HG03095 (cell line): ENCODE measurements at regions not wholly inside any gene's neighbourhood (a gene's known extent, or its start where the extent isn't known, plus 50 kb on each side); places are given as distances from the start of the nearest gene placed in this dataset.

ENCODE experiments used
- ATAC-seq: cut with Tn5 transposase; IDR thresholded peaks from one replicate; pipeline ENCODE4 v1.9.1; 2021; ENCODE audit warnings: moderate library complexity; ENCODE audit not compliant: unreplicated experiment

DNA sequence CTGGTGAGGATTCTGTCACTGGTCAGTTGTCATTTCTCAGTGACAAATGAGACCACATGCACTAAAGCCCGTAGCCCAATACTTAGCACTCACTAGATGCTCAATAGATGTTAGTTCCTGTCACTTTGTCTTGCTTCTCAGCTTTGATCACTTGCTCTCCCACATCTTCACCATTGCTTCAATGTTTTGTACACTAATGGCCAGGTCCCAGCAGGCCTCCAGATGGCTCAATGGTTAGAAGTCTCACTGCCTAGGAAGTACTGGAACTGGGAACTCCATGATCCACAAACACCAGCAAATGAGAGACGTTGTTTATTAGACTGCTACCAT lies 502.8 kb upstream of the JARID2 start:
- no peak for ATAC-seq

DNA sequence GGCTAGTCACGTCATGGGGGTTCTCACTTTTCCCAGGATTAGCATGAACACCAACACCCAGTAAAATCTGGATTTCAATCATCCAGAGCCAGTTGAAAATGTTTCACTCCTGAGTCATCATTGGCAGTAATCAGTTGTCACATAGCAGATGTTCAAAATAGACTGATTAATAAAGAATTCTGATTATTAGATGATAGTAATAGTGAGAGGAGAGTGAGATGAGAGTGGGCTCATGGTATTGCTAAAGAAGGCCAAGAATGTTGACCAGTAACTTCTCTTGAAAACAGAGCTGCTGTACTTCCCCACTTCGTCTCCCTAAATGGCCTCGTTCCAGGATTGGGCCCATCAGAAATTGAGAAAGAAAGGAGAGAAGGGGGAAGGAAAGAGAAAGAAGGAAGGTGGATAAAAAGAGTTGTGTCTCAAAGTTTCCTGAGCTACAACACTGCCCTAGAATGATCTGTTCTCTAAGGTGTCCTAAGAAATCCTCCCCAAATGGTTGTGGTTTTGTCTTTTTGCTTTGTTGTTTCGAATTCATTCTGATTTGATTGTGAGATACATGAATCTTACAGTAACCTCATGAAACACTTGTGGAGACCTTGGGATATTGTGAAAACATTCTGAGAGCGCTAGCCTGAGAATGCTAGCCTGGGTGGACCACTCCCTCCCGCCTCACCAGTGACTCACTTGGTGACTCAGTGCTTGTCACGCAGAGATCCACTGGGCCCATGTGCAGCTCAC lies 502.2 kb upstream of the JARID2 start:
- ATAC-seq = no peak

DNA sequence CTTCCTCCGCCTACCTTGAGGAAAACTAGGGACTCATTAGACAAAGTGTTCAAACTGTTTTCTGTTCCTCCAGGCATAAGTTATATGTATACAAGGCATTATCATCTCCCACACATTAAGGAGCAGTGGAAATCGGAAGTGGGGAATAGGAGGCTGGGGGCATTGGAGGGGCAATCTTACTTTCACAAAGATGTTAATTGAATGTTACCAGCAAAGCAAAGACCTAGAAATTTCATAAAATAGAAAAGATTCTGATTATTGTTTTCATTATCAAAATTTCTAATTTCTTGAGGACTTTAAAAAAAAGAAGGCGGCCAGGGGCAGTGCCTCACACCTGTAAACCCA lies 501.7 kb upstream of the JARID2 start:
- no peak for ATAC-seq

DNA sequence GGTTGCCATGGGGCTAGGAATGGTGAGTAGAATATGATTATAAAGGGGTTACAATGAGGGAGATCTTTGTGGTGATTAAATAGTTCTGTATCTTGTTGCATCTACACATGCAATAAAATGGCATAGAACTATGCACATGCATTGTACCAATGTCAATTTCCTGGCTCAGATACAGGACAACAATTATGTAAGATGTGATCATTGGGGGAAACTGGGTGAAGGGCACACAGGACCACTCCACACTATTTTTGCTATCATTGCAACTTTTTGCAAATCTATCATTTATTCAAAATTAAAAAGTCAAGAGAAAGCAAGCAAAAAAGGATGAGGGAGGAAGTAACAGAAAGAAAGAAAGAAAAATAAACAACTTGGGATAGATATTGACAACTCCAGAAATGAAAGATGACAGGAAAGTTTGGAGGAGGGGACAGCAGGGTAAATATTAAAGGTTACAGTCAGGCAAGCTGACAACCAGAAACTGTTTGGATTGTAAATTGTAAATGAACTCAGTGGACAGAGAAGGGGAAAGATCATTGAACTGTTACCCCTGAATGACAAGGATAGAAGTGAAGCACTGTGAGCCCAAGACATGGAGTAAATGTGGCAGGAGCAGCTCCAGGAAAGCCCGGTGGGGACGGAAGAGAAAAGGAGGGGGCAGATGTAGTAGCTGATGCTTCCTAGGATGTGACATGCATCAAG lies 499.6 kb upstream of the JARID2 start:
- no peak for ATAC-seq

DNA sequence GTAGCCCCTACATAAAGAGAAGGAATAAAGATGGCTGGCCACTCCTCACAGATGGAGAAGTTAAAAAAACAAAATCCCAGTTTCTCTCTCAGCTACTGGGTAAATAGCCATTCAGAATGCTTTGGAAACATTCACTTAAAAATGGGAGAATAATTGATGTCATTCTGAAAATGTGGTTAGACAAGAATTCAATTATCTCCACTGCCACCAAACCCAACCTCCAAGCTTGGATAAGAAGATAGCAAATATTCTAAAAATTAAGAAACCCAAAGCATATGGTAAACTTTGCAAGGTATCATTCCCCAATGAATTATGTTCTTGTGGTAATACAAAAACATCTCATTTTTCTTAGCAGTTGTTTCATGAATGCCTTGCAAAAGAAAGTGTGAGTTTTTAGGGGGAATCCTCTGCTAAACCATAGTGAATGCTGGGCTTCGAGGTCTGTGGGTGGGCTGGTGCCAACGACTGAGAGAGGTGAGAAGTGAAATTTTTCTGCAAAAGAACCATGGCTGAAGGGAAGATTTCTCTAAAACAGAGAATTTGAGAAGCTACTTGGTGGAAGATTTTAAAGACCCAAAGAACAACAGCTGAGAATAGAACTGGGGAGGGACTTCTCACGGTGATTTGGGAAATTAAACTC lies 497.9 kb upstream of the JARID2 start:
- no peak for ATAC-seq

DNA sequence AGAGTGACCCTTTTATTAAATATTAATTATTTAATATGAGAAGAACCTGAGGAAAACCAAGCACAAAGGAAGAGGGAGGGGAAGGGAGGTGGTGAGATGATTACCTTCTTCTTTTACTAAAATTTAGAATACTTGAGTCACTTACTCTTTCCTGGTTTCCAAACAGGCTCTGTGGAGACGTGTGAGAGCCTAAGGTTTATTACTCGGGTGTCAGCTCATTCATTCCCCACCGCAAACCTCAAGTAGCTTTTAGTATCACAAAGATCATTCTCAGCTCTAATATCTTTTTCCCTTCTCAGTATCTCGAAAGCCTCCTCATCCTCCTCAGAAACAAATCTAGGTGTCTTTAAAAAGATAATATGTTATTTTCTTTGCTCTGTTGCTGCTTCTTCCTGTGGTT lies 497.2 kb upstream of the JARID2 start:
- no peak for ATAC-seq

DNA sequence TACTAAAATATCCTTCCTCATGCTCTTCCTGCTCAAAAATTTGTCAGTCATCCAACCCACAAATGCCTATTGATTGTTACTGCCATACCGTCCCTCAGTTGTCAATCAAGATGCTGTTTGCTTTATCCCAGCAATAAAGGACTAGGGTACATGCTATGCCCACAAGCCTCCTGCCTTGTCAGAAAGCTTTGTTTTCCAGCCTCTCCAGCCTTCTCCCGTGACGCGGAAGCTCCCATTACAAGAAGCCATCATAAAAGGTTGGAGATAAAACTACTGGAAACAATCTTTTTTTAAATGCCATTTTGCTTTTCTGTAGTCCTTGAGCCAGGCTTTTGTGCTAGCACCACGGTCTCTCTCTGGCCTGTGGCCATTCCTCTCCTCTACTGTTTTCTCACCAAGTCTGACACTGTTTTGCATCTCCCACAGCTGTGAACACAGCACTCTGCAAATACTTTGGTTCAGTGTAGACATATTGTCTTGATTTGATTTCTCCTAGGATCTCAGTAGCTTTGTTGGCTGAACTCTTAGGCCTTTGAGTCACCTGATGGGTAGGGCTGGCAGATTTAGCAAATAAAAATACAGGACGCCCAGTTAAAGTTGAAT lies 495.7 kb upstream of the JARID2 start:
- no peak for ATAC-seq

DNA sequence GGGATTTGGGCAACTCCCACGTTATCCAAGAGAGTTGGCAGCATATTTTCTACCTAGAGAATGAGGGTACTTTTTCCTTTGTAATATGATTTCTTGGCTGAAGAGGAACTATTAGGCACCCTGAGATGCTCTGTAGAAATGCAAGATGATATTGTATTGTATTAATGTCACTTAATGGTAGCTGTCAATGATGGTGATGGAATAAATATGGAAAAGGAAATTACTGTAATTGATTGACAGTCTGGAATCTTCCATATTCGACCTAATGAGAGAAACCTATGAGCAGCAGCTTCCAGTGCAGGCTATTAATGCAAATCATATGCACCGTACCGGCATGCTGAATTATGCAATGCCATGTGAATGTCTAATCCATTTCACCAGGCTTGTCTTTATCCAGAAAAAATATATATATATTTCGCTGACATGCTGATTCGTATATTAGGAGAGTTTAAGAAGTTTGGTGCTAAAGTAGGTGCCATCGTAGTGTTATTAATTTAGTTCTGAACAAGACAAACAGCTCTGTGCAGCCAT lies 494.2 kb upstream of the JARID2 start:
- ATAC-seq = no peak

DNA sequence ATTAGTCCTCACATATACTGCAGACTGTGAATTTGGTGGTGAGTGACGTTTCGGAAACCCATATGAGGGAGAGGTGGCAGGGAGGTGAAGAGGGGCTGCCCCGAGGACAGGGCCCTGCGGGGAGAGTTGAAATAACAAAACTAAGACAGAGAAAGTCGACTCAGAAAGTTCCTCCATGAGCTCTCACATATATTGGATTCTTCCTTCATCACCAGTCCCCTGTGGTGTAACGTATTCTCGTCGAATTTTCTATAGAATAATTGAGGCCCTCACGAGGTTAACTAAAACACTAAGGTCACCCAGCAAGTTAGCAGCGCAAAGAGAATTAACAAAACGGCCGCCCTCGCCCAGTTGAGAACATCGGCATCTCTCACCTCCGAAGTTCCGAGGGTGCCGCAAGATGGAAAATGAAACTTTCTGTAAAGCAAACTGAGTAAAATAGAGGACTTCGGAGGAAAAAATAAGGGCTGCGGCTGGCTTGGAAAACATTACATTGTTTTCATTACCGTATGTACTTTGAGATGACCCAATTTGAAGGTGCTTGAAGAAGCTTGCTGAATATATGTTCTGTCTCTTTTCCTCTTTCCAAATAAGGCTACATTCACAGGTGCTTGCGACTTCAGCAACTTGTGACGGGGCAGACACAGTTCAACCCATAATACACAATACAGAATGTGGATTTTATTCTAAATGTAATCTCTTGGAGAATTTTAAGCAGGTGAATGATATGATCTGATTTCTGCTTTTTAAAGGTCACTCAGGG lies 490.9 kb upstream of the JARID2 start:
- no peak for ATAC-seq

DNA sequence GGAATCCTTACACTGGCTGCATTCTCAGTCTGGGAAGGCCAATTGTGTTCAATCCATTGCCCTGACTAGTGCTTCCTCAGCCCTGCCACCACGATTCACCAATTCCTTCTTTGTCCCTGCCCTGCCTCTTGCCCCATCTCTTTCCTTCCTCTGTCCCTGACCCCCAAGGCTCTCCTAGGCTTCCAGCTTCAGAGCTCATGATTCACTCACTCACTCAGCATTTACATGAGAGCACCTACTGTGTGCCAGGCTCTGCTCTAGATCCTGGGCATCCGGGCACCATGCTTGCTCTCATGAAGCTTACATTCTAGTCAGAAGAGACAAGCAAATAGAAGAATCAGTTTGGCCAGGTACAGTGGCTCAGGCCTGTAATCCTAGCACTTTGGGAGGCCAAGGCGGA lies 489.5 kb upstream of the JARID2 start:
- ATAC-seq = no peak

DNA sequence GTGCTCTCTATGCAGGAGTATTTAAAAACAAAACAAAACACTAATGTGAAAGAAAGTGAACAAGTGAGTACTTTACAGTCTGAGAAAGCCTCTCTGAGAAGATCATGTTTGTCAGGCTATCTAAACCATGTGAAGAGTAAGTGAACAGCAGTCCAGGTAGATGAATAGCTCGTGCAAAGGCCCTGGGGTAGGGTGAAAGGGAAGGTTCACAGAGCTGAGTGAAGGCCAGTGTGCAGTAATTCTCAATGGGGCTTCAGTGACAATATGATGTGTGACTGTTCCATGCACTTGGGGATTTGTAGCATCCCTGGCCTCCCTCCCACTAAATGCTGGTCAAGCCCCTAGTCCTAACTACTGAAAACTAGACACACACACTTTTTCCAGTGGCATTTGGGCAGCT lies 488.9 kb upstream of the JARID2 start:
- no peak for ATAC-seq

DNA sequence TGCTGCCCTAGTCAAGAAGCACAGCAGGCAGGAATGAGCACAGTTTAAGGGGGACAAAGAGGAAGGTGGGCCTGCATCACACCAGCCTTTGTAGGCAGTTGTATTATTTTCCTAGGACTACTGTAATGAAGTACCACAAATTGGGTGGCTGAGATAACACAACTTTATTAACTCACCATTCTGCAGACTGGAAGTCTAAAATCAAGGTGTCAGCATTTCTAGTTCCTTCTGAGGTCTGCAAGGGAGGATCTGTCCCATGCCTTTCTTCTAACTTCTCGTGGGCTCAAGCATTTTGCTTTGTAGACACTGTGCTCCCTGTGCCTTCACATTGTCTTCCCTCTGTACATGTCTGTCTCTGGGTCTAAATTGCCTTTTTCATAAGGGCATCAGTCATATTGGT lies 488.5 kb upstream of the JARID2 start:
- no peak for ATAC-seq

DNA sequence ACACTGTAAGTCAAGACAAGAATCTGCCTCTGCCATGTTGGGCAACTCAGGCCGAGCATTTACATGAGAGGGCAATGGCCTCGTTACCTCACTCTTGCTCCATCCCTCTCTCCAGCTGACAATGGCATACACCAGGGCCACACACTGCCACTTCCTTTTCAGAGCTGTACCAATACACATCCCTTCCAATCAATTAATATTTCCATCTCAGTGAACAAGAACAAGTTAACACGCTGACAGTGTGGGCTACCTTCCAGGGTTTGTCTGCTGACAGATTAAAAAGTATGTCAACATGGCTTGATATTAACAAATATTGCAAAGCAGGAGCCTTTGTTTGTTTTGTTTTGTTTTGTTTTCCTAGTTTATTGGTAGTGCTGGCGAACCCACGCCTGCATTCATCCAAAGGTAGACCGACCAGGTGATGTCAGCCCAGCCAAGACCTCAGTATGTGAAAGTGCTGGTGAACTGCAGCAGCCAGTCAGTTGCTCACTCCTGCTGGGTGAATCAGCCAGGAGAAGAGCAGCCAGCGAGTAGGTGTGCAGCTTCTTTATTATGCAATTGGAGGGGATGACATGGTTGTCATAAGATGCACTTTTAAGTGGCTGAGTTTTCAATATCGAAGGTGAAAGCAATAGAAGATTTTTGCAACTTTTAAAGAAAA lies 487.3 kb upstream of the JARID2 start:
- ATAC-seq = no peak

DNA sequence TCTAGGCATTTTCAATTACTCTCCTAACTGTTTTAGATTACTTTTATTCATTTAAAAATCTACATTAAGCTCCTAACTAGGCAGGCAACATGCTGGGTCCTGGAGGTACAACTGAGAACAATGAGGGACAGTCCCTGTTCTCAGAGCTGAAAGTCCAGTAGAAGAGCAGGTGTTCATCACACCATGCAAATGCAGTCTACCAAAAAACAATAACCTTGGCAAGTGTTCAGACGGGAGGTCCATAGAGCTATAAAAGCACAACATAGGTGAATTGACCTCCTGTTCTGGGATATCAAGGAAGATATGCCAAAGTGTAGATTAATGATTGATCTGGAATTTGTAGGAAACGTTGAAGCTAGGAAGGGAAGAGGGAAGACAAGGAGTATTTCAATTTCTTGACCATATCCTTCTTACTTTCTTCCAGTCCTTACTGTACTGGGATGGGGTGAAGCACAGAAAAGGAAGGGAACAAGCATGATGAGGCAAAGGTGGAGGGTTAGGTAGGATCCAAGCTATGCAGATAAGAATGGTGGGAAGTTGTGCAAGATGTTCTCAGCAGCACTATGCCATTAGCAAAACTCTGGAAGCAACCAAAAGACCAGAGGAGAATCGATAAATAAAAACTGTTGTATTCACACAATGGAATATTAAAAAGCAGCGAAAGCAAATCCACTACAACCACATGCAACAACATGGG lies 485.7 kb upstream of the JARID2 start:
- peak; percentile 68 for ATAC-seq

DNA sequence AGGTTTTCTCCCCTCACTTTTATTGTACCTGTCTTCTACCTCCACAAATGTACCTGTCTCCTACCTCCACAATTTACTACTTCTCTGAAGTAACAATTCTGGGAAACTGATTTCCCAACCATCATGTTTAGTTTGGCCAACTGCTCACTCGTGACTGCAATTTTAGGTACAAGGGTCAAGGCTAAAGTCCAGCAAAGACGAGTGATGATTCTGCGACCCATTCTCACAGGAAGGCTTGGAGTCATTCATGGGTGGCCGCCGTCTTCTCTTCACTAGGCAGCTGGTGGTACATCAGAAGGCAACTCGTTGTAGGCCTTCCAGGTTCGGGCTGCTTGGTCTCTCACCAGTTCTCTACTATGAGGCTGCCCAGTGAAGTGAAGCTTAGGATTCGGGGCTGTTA lies 483.8 kb upstream of the JARID2 start:
- ATAC-seq = no peak

DNA sequence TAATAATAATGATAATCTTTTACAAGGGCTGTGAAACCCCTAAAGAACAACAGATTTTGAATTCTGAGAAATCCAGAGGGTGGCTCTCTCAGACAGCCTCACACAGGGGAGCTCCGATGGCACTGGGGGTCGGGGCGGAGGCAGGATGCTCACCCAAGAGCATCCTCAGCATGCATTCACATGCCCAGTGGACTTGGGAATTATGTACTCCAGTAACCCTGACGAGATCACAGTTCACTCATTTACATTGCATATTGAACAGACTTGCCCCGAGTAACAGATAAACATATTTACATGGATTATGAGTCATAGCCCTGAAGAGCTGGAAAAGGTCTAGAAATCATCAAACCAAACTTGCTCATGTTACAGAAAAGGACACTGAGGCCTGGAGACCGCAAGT lies 482.7 kb upstream of the JARID2 start:
- no peak for ATAC-seq

DNA sequence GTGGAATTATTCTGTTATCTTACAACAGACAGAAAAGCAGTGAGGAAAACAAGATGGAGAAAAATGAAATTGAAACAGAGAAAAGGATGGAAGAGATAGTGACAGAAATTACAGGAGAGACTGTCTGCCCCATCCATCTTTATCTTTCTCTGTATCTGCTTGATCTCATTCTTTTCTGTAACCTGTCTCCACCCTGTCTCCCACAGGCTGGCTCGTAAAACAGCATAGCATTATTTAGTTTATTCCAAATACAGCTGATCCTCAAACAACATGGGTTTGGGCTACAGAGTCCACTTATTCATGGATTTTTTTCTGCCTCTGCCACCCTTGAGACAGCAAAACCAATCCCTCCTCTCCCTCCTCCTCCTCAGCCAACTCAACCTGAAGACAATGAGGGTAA lies 482.3 kb upstream of the JARID2 start:
- no peak for ATAC-seq

DNA sequence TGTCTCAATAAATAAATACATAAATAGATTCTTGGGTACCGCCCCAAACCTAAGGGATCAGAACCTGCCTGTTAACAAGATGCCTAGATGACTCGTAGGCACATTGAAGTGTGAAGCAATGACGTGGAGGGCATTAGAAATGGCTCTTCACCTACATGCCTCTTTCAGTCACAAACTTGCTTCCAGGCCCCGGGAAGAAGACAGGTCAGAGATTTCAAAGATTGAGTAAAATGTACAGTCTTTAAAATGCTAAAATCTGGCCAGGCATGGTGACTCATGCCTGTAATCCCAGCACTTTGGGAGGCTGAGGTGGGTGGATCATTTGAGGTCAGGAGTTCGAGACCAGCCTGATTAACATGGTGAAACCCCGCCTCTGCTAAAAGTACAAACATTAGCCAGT lies 480.8 kb upstream of the JARID2 start:
- ATAC-seq = no peak

DNA sequence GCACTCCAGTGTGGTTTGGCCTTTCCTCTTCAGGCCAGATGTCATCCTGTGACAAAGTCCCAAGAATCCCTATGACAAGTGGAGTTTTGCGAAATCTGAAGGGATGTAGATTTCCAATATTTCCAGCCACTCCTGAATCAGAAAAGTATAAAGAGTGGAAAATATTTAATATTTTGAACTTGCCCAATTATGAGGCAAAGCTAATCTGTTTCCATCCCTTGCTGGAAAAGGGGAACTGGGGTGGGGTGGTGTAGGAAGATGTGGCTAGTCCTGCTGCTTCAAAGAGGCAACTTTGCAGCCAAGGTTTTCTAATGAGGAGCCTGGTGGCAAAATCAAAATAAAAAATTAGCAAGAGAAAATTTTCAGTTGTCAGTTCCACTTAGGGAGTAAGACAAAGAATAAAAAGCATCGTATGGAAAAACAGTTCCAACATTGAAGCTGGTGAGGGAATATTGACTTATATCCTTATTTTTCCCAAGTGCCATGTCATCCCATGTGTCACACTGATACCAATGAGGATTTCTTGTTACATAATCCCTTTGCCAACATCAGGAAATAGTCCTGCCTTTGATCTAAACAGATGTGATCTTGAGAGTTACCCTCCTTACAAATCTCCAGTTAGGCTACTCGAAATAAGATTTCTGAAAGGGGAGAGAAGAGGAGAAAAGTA lies 480.0 kb upstream of the JARID2 start:
- no peak for ATAC-seq
